Adrenal gland (tissue), 5 donors: ENCODE measurements at regions not wholly inside any gene's neighbourhood (a gene's known extent, or its start where the extent isn't known, plus 50 kb on each side); places are given as distances from the start of the nearest gene placed in this dataset.

Source experiments
- POLR2A ChIP-seq, 2 donors: fragments of 450-650 bp; IDR thresholded peaks; one replicate each; pipeline ENCODE4 v1.6.1; 2017; ENCODE audit warnings: antibody characterized with exemption in 2 of 2, mild to moderate bottlenecking in 2 of 2, moderate library complexity in 1 of 2
- TF ChIP-seq, protein P1 (sequence below), 6 experiments: fragments of 450-650 bp in 4 of 6; fragments of 200-600 bp in 2 of 6; sonication (generic) in 1 of 6; IDR thresholded peaks; 1 replicate in 5 of 6; 2 replicates in 1 of 6; pipeline versions ENCODE4 v1.5.1 to v1.8.0; 2016 to 2021; ENCODE audit warnings: antibody characterized with exemption in 6 of 6, mild to moderate bottlenecking in 2 of 6, moderate library complexity in 1 of 6
- donor health status: DM: no; HTN: no; CAD: no.

DNA sequence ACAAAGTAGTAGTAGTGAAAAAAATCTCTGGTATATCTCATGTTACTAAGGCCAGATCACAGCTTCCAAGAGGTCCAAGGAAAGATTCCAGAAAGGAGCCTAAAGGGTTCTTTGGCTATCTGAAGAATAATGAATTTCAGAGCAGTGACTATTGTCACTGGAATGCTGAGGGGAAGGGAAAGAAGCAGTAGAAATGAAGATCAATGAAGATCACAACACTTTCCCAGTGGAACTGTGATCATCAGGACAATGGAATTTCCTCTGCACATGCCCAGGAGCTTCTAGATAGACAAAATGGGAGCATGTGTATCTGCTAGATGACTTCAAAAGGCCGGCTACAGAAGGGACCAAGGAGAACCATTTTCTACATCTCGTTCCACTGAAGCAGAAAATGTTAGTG, 219.5 kb upstream of the PHYHIPL start:
- TF ChIP-seq, protein P1, sequence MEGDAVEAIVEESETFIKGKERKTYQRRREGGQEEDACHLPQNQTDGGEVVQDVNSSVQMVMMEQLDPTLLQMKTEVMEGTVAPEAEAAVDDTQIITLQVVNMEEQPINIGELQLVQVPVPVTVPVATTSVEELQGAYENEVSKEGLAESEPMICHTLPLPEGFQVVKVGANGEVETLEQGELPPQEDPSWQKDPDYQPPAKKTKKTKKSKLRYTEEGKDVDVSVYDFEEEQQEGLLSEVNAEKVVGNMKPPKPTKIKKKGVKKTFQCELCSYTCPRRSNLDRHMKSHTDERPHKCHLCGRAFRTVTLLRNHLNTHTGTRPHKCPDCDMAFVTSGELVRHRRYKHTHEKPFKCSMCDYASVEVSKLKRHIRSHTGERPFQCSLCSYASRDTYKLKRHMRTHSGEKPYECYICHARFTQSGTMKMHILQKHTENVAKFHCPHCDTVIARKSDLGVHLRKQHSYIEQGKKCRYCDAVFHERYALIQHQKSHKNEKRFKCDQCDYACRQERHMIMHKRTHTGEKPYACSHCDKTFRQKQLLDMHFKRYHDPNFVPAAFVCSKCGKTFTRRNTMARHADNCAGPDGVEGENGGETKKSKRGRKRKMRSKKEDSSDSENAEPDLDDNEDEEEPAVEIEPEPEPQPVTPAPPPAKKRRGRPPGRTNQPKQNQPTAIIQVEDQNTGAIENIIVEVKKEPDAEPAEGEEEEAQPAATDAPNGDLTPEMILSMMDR (IDR thresholded peaks at IDR 0.05): no peak
- TF ChIP-seq POLR2A (IDR thresholded peaks at IDR 0.05): no peak
